H1 (cell line): ENCODE measurements at regions not wholly inside any gene's neighbourhood (a gene's known extent, or its start where the extent isn't known, plus 50 kb on each side); places are given as distances from the start of the nearest gene placed in this dataset.

Experiments used
- CTCF ChIA-PET: fragments of 300-600 bp; sonication (Branson Sonifier 250); formaldehyde crosslinking; loops from one replicate; lab custom pipeline; 2021; ENCODE audit not compliant: partially characterized antibody; lab: Charles Lee
- POLR2A ChIA-PET: fragments of 300-600 bp; sonication (Branson Sonifier 250); formaldehyde crosslinking; loops from one replicate; lab custom pipeline; 2021; ENCODE audit warnings: inconsistent platforms; ENCODE audit not compliant: partially characterized antibody; lab: Charles Lee
- DNase-seq, 2 experiments: peaks; one replicate each; pipeline versions ENCODE4 v3.0.0 to v3.0.0-alpha.2; 2010 to 2022; ENCODE audit warnings: low spot score in 2 of 2, low read depth in 1 of 2, mixed read lengths in 1 of 2
- FAIRE-seq: peaks from 2 replicates; lab custom pipeline; 2011; peaks lifted over from hg19 to GRCh38; lab: Jason Lieb, UNC
- H2AFZ ChIP-seq: 2 replicates; pipeline ENCODE4 v1.8.1; 2012; ENCODE audit warnings: low read length, inconsistent platforms
- H2AK5ac ChIP-seq: 2 replicates; pipeline ENCODE4 v1.6.1; 2013; ENCODE audit warnings: low read depth, low read length
- H2BK120ac ChIP-seq: replicated peaks from 2 replicates; pipeline ENCODE3; 2013; ENCODE audit warnings: low read depth, low read length, inconsistent platforms
- H2BK12ac ChIP-seq: 2 replicates; pipeline ENCODE4 v1.6.1; 2013; ENCODE audit warnings: low read depth, low read length
- H2BK15ac ChIP-seq: 2 replicates; pipeline ENCODE4 v1.6.1; 2013; ENCODE audit warnings: low read length
- H2BK20ac ChIP-seq: 2 replicates; pipeline ENCODE4 v1.6.1; 2013; ENCODE audit warnings: low read length
- H2BK5ac ChIP-seq: 2 replicates; pipeline ENCODE4 v1.6.1; 2013; ENCODE audit warnings: low read depth, low read length
- H3K14ac ChIP-seq: 2 replicates; pipeline ENCODE4 v1.6.1; 2013; ENCODE audit warnings: inconsistent platforms; ENCODE audit not compliant: insufficient read length
- H3K18ac ChIP-seq: 2 replicates; pipeline ENCODE4 v1.6.1; 2013; ENCODE audit warnings: low read length; ENCODE audit errors: extremely low read depth
- H3K23ac ChIP-seq: 2 replicates; pipeline ENCODE4 v1.6.1; 2013; ENCODE audit warnings: inconsistent platforms; ENCODE audit not compliant: insufficient read length
- H3K23me2 ChIP-seq: 2 replicates; pipeline ENCODE4 v1.6.1; 2013; ENCODE audit warnings: low read depth, low read length
- H3K27ac ChIP-seq: 2 replicates; pipeline ENCODE4 v1.6.1; 2011; ENCODE audit warnings: low read depth, low read length, inconsistent platforms
- H3K27me3 ChIP-seq, 4 experiments: replicated peaks in 1 of 4; 1 replicate in 1 of 4; 2 replicates in 3 of 4; pipeline versions ENCODE4 v1.6.1 to v1.8.1; 2011 to 2013; ENCODE audit warnings: low read length in 3 of 4, mild to moderate bottlenecking in 3 of 4, inconsistent platforms in 2 of 4, mixed read lengths in 2 of 4, moderate library complexity in 1 of 4; ENCODE audit not compliant: control insufficient read depth in 3 of 4, insufficient read depth in 3 of 4; ENCODE audit errors: extremely low read depth in 1 of 4
- H3K36me3 ChIP-seq, 4 experiments: 2 replicates each; pipeline versions ENCODE4 v1.6.1 to v1.8.1; 2011 to 2013; ENCODE audit warnings: mild to moderate bottlenecking in 4 of 4, low read length in 3 of 4, moderate library complexity in 2 of 4, control low read depth in 1 of 4, inconsistent platforms in 1 of 4; ENCODE audit not compliant: insufficient read depth in 4 of 4, control insufficient read depth in 2 of 4
- H3K4ac ChIP-seq: replicated peaks from 2 replicates; pipeline ENCODE3; 2013; ENCODE audit warnings: low read length, low read depth, mixed read lengths, inconsistent platforms; ENCODE audit not compliant: insufficient read length
- H3K4me1 ChIP-seq, 4 experiments: replicated peaks in 1 of 4; 1 replicate in 1 of 4; 2 replicates in 3 of 4; pipeline versions ENCODE4 v1.6.1 to v1.8.1; 2011 to 2013; ENCODE audit warnings: low read length in 3 of 4, inconsistent platforms in 2 of 4, mixed read lengths in 1 of 4; ENCODE audit not compliant: insufficient read depth in 4 of 4, control insufficient read depth in 3 of 4
- H3K4me2 ChIP-seq, 2 experiments: 2 replicates each; pipeline versions ENCODE4 v1.6.1 to v1.8.1; 2011 to 2013; ENCODE audit warnings: low read depth in 2 of 2, low read length in 2 of 2, control low read depth in 1 of 2, inconsistent platforms in 1 of 2, mild to moderate bottlenecking in 1 of 2; ENCODE audit not compliant: insufficient read depth in 1 of 2
- H3K4me3 ChIP-seq, 4 experiments: fragments of 200-600, 300-600 bp in 1 of 4; sonication (generic), shearing (Covaris generic), sonication (Bioruptor Twin) in 1 of 4; 2 replicates each; pipeline versions ENCODE4 v1.5.1 to v1.8.1; 2011 to 2016; ENCODE audit warnings: low read length in 4 of 4, low read depth in 3 of 4, control low read depth in 2 of 4, inconsistent platforms in 2 of 4, mild to moderate bottlenecking in 2 of 4, mixed read lengths in 1 of 4, moderate library complexity in 1 of 4; ENCODE audit not compliant: insufficient read depth in 2 of 4; ENCODE audit errors: extremely low read depth in 1 of 4
- H3K56ac ChIP-seq: replicated peaks from 2 replicates; pipeline ENCODE3; 2013; ENCODE audit warnings: low read depth, mild to moderate bottlenecking, mixed read lengths, low read length, inconsistent platforms; ENCODE audit not compliant: insufficient read length
- H3K79me1 ChIP-seq: 2 replicates; pipeline ENCODE4 v1.6.1; 2013; ENCODE audit warnings: low read depth, low read length, control low read depth
- H3K79me2 ChIP-seq, 2 experiments: 2 replicates each; pipeline versions ENCODE4 v1.6.1 to v1.8.1; 2012 to 2013; ENCODE audit warnings: low read length in 2 of 2, mild to moderate bottlenecking in 2 of 2, inconsistent platforms in 1 of 2; ENCODE audit not compliant: insufficient read depth in 2 of 2, control insufficient read depth in 1 of 2
- H3K9ac ChIP-seq, 4 experiments: replicated peaks in 1 of 4; 1 replicate in 1 of 4; 2 replicates in 3 of 4; pipeline versions ENCODE4 v1.6.1 to v1.8.1; 2011 to 2013; ENCODE audit warnings: low read depth in 3 of 4, low read length in 3 of 4, control low read depth in 2 of 4, mild to moderate bottlenecking in 2 of 4, moderate library complexity in 2 of 4, inconsistent platforms in 1 of 4; ENCODE audit errors: extremely low read depth in 1 of 4
- H3K9me3 ChIP-seq, 2 experiments: 2 replicates each; pipeline versions ENCODE4 v1.6.1 to v1.8.1; 2012 to 2013; ENCODE audit warnings: mild to moderate bottlenecking in 2 of 2, moderate library complexity in 2 of 2, control low read depth in 1 of 2, inconsistent platforms in 1 of 2, low read depth in 1 of 2, low read length in 1 of 2, mixed read lengths in 1 of 2; ENCODE audit not compliant: insufficient read depth in 2 of 2
- H4K20me1 ChIP-seq, 2 experiments: replicated peaks in 1 of 2; 2 replicates each; pipeline versions ENCODE3 to v1.8.1; 2011 to 2013; ENCODE audit warnings: inconsistent platforms in 2 of 2, low read length in 2 of 2, mild to moderate bottlenecking in 1 of 2; ENCODE audit not compliant: insufficient read depth in 2 of 2, control insufficient read depth in 1 of 2
- H4K5ac ChIP-seq: 2 replicates; pipeline ENCODE4 v1.6.1; 2013; ENCODE audit warnings: low read length, low read depth, mixed read lengths, inconsistent platforms; ENCODE audit not compliant: insufficient read length
- H4K8ac ChIP-seq: 2 replicates; pipeline ENCODE4 v1.8.0; 2013; ENCODE audit warnings: mild to moderate bottlenecking, moderate library complexity, low read length, inconsistent platforms; ENCODE audit not compliant: insufficient read depth; ENCODE audit errors: extremely low read depth
- H4K91ac ChIP-seq: replicated peaks from 2 replicates; pipeline ENCODE3; 2013; ENCODE audit warnings: low read length, mixed read lengths, inconsistent platforms; ENCODE audit not compliant: insufficient read length
- CBX5 ChIP-seq: fragments of 300-800, 300-1000 bp; sonication (generic); IDR thresholded peaks from 2 replicates; pipeline ENCODE4 v1.7.1; 2016; ENCODE audit warnings: antibody characterized with exemption, low read length, low read depth
- CBX8 ChIP-seq: fragments of 300-800, 300-1000 bp; sonication (generic); IDR thresholded peaks from 2 replicates; pipeline ENCODE4 v1.7.1; 2016; ENCODE audit warnings: low read depth, low read length, borderline replicate concordance
- CHD1 ChIP-seq: IDR thresholded peaks from 2 replicates; pipeline ENCODE4 v1.6.1; 2012; ENCODE audit warnings: low read depth, low read length, improper control_type of control experiment
- CREB1 ChIP-seq: IDR thresholded peaks from 2 replicates; pipeline ENCODE4 v1.6.1; 2012; ENCODE audit warnings: inconsistent platforms
- EP300 ChIP-seq, 2 experiments: IDR thresholded peaks; 1 replicate in 1 of 2; 2 replicates in 1 of 2; pipeline ENCODE4 v1.6.1; 2011 to 2012; ENCODE audit warnings: low read depth in 2 of 2, low read length in 2 of 2, mild to moderate bottlenecking in 2 of 2, borderline replicate concordance in 1 of 2, inconsistent platforms in 1 of 2, moderate library complexity in 1 of 2
- KDM4A ChIP-seq: IDR thresholded peaks from one replicate; pipeline ENCODE4 v1.7.1; 2012; ENCODE audit warnings: low read depth, mild to moderate bottlenecking, moderate library complexity, low read length, inconsistent platforms; ENCODE audit not compliant: severe bottlenecking
- RFX5 ChIP-seq: IDR thresholded peaks from 2 replicates; pipeline ENCODE4 v1.6.1; 2011; ENCODE audit warnings: low read depth, low read length, improper control_type of control experiment, borderline replicate concordance
- SP4 ChIP-seq: IDR thresholded peaks from 2 replicates; pipeline ENCODE4 v1.6.1; 2012; ENCODE audit warnings: low read length, inconsistent platforms
- TCF12 ChIP-seq: IDR thresholded peaks from 2 replicates; pipeline ENCODE4 v1.6.1; 2011; ENCODE audit warnings: low read depth, mild to moderate bottlenecking, low read length
- TEAD4 ChIP-seq: IDR thresholded peaks from 2 replicates; pipeline ENCODE4 v1.6.1; 2012; ENCODE audit warnings: low read depth, low read length, inconsistent platforms, mixed read lengths
- WGBS, 2 experiments: shearing (Covaris generic) in 1 of 2; methylation state at CpG; one replicate each; pipeline versions ENCODE4 v1.1.6 to v1.1.7; 2013 to 2015; ENCODE audit warnings: low lambda C conversion rate in 2 of 2, mixed read lengths in 2 of 2, inconsistent platforms in 1 of 2, low coverage in 1 of 2, missing lambda C conversion rate in 1 of 2; ENCODE audit not compliant: insufficient replicate concordance in 2 of 2, insufficient coverage in 1 of 2, insufficient read length in 1 of 2; ENCODE audit errors: extremely low coverage in 1 of 2, missing lambda C conversion rate in 1 of 2; 5-methylcytosine and 5-hydroxymethylcytosine counted together
- TF ChIP-seq, protein P1 (sequence below): IDR thresholded peaks from 2 replicates; pipeline ENCODE4 v1.6.1; 2012; ENCODE audit warnings: inconsistent platforms

DNA sequence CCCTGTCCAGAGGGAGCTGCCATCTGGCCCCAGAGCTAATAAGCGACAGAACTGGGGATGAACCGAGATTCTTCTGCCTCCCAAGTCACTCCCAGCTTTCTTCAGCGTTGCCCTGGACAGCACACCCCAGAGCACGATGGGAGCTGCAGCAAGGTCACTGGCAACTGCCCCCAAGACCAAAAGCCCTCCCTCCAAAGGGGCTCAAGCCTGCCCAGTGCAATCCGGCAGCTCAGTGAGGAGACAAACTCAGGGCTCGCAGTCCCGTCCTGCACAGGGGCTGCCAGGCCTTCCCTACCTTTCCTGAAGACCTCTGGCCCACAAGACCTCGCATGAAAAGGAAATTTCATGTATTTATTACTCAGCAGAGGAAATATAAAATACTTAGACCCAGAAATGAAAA, 174.8 kb downstream of the BCOR start:
- FAIRE-seq = no peak
- Histone ChIP-seq H4K20me1 (no peaks in the 10 kb centered on the region), H3K56ac (no peak overlapping the region), H3K23me2 (no peaks in the 10 kb centered on the region), H2BK15ac (no peak overlapping the region), H3K23ac (no peak overlapping the region), H4K8ac (no peak overlapping the region), H3K18ac (no peak overlapping the region), H3K27ac (no peak overlapping the region), H3K4me3 (no peak overlapping the region), H2BK12ac (no peak overlapping the region), H3K79me2 (no peaks in the 10 kb centered on the region), H2BK5ac (no peak overlapping the region), H2AK5ac (no peak overlapping the region), H3K79me1 (no peaks in the 10 kb centered on the region), H3K4me1 (peaks cover 0 to 2% (median 0%) of the 10 kb centered on the region in 4 experiments; a peak in 1 of 7 replicates), H3K9ac (no peak overlapping the region), H3K4ac (no peak overlapping the region), H4K91ac (no peak overlapping the region), H3K4me2 (no peak overlapping the region), H2BK20ac (no peak overlapping the region), H2AFZ (no peak overlapping the region), H4K5ac (no peak overlapping the region), H3K9me3 (no peaks in the 10 kb centered on the region), H3K27me3 (no peaks in the 10 kb centered on the region), H3K14ac (no peak overlapping the region), H3K36me3 (no peaks in the 10 kb centered on the region), H2BK120ac (no peak overlapping the region)
- ChIA-PET POLR2A (no interaction called here), CTCF (no interaction called here)
- WGBS, 2 experiments = 90% methylated on average over 6 of the region's 8 CpGs; no CpG with 5 or more reads in 1 of the 2 experiments
- DNase-seq = no peak
- TF ChIP-seq RFX5 = no peak
- TF ChIP-seq, protein P1, sequence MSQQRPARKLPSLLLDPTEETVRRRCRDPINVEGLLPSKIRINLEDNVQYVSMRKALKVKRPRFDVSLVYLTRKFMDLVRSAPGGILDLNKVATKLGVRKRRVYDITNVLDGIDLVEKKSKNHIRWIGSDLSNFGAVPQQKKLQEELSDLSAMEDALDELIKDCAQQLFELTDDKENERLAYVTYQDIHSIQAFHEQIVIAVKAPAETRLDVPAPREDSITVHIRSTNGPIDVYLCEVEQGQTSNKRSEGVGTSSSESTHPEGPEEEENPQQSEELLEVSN = no peak
- TF ChIP-seq SP4 = no peak
- TF ChIP-seq EP300 (IDR thresholded peaks at IDR 0.05; ENCODE audit: borderline replicate concordance in 1 of 2, low read depth in 2 of 2, low read length in 2 of 2) = no peak
- no peak for TF ChIP-seq CHD1
- no peak for TF ChIP-seq CREB1
- no peak for TF ChIP-seq CBX8
- no peak for TF ChIP-seq TEAD4
- TF ChIP-seq TCF12 = no peak
- no peak for TF ChIP-seq CBX5
- no peak for TF ChIP-seq KDM4A
